Amniotic epithelial cell (primary cell): ENCODE measurements at regions not wholly inside any gene's neighbourhood (a gene's known extent, or its start where the extent isn't known, plus 50 kb on each side); places are given as distances from the start of the nearest gene placed in this dataset.
"Not testable (repeated sequence)": the region's sequence is repeated elsewhere in the genome, so short reads cannot be mapped to it uniquely, and the experiment has no call there.

Experiments
- DNase-seq: peaks from one replicate; pipeline ENCODE4 v3.0.0-alpha.2; 2010; ENCODE audit warnings: low read depth

GRCh38 chrX:34270434-34270833 is 138.3 kb upstream of the FAM47A start:
- DNase-seq, result no peak

GRCh38 chrX:34238896-34239295 is 106.8 kb upstream of the FAM47A start:
- no peak for DNase-seq

GRCh38 chrX:34230156-34230555 is 98.0 kb upstream of the FAM47A start:
- not testable (repeated sequence) for DNase-seq

- no peak for DNase-seq
Observed at GRCh38 chrX:34227804-34228203, 95.7 kb upstream of the FAM47A start.

- DNase-seq, result no peak
Observed at GRCh38 chrX:34223574-34223973, 91.5 kb upstream of the FAM47A start.

GRCh38 chrX:34218063-34218462 is 85.9 kb upstream of the FAM47A start:
- DNase-seq, result no peak

- DNase-seq, result no peak
Observed at GRCh38 chrX:34197946-34198345, 65.8 kb upstream of the FAM47A start.
